AG09319 (cell line): ENCODE measurements at regions not wholly inside any gene's neighbourhood (a gene's known extent, or its start where the extent isn't known, plus 50 kb on each side); places are given as distances from the start of the nearest gene placed in this dataset.

Experiments used
- DNase-seq: peaks from one replicate; pipeline ENCODE4 v3.0.0-alpha.2; 2010; ENCODE audit warnings: low read depth; ENCODE audit errors: extremely low read depth
- TF ChIP-seq, protein P1 (sequence below): IDR thresholded peaks from 2 replicates; pipeline ENCODE4 v1.5.1; 2011; ENCODE audit warnings: low read depth, mild to moderate bottlenecking, inconsistent platforms, low read length, moderate library complexity

DNA sequence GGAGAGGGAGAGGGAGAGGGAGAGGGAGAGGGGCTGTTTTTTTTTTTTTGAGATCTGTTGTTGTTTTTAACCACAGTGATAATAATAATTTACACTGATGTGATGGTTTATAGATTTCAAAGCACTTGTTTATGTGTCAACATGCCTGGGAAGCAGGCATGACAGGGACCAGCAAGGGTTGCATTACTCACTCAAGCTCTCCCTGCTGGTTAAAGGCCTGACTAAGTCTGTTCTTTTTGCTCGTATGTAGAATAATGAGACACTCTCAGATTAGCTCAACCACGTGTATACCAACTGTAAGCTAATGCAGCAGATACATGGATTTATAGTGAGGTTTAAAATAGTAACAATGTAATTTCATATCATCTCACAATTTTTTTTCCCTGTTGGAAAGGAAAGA, 134.6 kb upstream of the BOD1L1 start:
- DNase-seq = no peak
- TF ChIP-seq, protein P1, sequence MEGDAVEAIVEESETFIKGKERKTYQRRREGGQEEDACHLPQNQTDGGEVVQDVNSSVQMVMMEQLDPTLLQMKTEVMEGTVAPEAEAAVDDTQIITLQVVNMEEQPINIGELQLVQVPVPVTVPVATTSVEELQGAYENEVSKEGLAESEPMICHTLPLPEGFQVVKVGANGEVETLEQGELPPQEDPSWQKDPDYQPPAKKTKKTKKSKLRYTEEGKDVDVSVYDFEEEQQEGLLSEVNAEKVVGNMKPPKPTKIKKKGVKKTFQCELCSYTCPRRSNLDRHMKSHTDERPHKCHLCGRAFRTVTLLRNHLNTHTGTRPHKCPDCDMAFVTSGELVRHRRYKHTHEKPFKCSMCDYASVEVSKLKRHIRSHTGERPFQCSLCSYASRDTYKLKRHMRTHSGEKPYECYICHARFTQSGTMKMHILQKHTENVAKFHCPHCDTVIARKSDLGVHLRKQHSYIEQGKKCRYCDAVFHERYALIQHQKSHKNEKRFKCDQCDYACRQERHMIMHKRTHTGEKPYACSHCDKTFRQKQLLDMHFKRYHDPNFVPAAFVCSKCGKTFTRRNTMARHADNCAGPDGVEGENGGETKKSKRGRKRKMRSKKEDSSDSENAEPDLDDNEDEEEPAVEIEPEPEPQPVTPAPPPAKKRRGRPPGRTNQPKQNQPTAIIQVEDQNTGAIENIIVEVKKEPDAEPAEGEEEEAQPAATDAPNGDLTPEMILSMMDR = no peak

DNA sequence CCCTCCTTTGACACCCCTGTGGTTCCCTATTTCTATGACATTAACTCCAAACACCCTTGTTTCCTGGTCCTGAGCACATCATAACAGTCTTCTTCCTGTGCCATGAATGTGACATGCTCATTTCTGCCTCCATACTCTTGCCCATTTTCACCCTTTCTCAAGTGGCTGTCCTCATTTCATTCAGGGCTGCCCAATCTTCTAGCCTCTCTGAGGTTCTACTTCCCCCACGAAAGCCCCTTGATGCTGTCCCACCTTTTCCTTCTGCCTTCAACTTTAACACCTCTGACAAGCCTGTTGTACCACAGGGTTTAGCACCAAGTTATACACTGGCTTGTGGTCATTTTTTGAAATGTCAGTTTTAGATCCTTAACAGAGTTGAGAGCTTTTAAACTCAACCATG, 136.2 kb upstream of the BOD1L1 start:
- no peak for DNase-seq
- TF ChIP-seq, protein P1 = no peak

DNA sequence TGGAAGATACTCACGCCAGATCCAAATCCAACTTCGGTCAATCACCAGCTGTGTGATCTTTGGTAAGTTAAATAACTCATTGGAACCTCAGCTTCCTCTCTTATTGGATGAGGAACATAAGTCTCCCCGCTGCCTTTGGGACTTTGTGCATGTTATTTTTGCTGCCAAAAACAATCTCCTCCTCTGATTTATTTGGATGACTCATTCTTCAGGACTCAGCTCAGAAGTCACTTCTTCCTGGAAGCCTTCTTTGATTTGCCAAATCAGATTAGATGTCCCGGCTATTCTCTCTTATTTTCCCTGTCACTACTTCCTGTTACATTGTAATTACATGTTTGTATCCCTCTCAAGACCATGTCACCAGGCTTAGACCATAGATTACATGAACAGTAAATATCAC, 138.0 kb upstream of the BOD1L1 start:
- DNase-seq = no peak
- TF ChIP-seq, protein P1 = no peak

DNA sequence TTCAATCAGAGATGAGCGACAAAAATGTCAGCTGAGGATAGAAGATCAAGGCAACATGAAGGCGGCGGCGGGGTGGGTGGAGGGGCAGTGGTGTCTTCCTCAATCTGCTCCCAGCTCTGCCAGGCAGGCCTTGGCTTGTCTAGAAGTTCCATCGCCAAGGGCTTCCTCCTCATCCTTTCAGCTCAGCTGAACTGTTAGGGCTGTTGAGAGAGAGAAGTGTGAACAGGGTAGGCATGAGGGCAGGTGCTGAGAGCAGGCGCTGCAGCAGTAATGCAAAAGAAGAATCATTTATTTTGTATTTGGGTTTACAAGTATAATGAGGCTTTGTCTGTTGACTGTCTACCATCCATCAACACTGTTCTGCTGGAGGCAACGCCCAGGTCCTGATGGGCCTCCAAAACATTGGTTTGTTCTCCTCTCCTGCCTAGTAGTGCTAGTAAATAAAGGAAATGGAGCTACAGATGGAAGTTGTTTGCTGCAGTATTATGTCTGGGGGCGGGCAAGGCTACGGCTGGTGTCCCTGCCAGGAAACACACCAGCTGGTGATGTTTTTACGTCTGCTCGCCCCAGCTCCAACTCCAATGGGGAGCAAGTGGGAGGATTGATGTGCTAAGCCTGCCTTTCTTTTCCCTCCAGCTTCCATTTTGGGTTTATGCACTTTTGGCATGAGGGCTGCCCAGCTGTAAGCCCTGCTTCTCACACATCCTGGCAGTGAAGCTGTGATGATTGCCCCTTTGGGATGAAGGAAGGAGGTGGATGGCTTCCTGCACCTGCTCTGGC, 139.4 kb upstream of the BOD1L1 start:
- TF ChIP-seq, protein P1 = no peak
- DNase-seq = no peak

DNA sequence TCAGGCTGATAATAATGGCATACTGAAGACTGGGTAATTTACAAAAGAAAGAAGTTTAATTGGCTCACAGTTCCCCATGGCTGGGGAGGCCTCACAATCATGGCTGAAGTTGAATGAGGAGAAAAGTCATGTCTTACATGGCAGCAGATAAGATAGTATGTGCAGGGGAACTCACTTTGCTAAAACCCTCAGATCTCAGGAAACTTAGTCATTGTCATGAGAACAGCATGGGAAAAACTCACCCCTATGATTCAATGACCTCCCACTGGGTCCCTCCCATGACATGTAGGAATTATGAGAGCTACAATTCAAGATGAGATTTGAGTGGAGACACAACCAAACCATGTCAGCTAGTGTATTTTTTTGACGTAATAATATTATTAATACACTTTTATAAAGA, 149.8 kb upstream of the BOD1L1 start:
- TF ChIP-seq, protein P1 = no peak
- DNase-seq = no peak

DNA sequence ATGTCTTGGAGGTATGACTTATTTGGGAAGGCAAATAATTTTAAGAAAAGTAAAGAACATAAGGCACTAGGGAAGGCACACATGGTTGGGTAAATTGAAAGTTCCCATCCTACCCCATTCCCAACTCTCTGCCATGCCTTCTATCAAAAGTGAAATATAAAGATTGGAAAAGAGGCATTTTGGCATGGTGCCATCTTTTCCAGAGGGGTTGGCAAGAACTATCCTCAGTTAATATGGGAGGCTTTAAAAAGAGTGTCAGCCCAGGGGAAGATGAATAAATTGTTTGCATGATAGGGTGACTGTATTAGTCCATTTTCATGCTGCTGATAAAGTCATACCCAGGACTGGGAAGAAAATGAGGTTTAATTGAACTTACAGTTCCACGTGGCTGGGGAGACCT, 150.8 kb upstream of the BOD1L1 start:
- DNase-seq = no peak
- TF ChIP-seq, protein P1 = no peak

DNA sequence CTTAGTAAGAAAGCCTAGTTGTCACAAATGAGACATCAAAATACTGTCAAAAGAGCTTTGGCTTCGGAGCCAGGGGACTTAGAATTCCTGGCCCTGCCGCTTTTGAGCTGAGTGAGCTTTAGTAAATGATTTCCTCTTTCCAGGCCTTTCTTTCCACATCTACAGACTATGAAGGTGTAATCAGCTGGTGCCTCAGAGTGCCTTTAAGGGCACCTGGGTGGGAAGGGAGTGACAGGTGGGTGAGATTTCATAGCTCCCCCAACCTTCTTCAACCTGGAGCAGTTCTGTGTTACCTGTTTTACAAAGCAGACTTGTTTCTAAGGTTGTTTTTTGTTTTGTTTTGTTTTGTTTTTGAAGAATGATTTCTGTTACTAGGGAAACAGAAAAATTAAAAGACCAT, 154.7 kb upstream of the BOD1L1 start:
- TF ChIP-seq, protein P1 = no peak
- DNase-seq = no peak
